ENCODE measurements at regions not wholly inside any gene's neighbourhood (a gene's known extent, or its start where the extent isn't known, plus 50 kb on each side); places are given as distances from the start of the nearest gene placed in this dataset.

DNA sequence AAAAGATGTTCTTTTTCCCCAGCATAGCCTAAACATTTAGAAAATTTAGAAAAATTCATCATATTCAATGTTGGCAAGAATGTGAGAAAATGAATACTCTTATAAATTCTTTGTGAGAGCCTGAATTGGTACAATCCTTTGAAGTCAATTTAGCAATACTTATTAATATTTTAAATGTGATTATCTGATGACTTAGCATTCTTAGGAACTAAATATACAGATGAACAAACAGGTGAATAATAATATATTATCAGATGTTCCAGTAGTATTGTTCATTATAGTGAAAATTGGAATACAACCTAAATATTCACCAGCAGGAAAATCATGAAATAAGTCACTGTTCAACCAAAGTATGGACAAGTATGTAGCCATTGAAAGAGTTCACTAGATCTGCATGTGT, 55.5 kb upstream of the MEIS1 start (continued):
- TF ChIP-seq HDAC2 (IDR thresholded peaks at IDR 0.05; ENCODE audit: borderline replicate concordance in 1 of 2, low read depth in 2 of 2, low read length in 2 of 2) = no peak
